ENCODE measurements at regions not wholly inside any gene's neighbourhood (a gene's known extent, or its start where the extent isn't known, plus 50 kb on each side); places are given as distances from the start of the nearest gene placed in this dataset.

GRCh38 chr9:120175031-120175430 is 404.9 kb downstream of the CDK5RAP2 start:
- no peak overlapping the region for H3K4me3 ChIP-seq (ENCODE audit: low read length)
- no peaks in the 10 kb centered on the region for H3K36me3 ChIP-seq (ENCODE audit: insufficient read depth, low read length)
- no peaks in the 10 kb centered on the region for H3K4me1 ChIP-seq (ENCODE audit: control insufficient read depth, insufficient read depth, low read length)
- H3K9ac ChIP-seq (ENCODE audit: low read depth, low read length), result no peak overlapping the region
- H3K4me2 ChIP-seq (ENCODE audit: low read length), result no peak overlapping the region
- H3K27me3 ChIP-seq (ENCODE audit: control insufficient read depth, insufficient read depth, low read length), result no peaks in the 10 kb centered on the region
- no peaks in the 10 kb centered on the region for H3K9me3 ChIP-seq (replicated peaks; ENCODE audit: low read length)

DNA sequence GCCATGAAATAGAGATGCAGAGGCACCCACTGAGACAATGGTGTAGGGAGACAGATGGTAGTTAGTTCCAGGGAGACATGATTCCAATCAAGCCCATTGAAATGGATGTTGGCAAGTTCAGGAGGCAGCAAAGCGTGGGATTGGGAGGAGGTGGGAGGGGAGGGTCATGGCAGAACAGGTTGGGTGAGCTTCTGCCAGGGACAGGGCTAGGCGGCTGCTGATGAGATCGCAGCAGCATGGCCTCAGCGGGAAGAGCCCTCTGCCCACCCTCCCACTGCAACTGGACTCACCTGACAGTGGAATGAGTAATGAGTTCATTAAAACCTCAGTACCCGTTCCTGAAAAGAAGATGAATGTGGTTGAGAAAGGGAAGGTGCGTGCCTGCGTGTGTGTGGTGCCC is 418.2 kb downstream of the CDK5RAP2 start:
- no peaks in the 10 kb centered on the region for H3K4me1 ChIP-seq (ENCODE audit: control insufficient read depth, insufficient read depth, low read length)
- H3K36me3 ChIP-seq (ENCODE audit: insufficient read depth, low read length), result no peaks in the 10 kb centered on the region
- H3K27me3 ChIP-seq (ENCODE audit: control insufficient read depth, insufficient read depth, low read length), result no peaks in the 10 kb centered on the region
- H3K4me2 ChIP-seq (ENCODE audit: low read length), result no peak overlapping the region
- no peak overlapping the region for H3K9ac ChIP-seq (ENCODE audit: low read depth, low read length)
- no peak overlapping the region for H3K4me3 ChIP-seq (ENCODE audit: low read length)
- H3K9me3 ChIP-seq (replicated peaks; ENCODE audit: low read length), result no peaks in the 10 kb centered on the region

DNA sequence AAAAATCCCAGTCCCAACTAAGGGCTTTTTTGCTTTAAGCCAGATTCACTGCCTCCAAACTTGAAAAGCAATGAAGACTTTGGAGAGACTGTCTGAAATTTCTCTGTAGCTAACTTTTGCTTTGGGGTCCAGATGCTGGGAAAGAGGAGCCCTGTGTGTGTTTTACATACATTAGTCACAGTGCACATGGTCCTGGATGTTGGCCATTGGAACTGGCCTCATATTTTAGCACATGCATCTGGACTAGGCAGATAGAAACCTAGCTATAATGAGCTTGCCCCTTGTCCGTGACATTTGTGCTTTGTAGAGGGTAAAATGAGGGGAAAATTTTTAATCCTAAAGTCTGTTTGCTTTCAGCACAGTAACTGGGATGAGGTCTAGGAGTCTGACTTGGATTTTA is 421.7 kb downstream of the CDK5RAP2 start:
- Histone ChIP-seq H3K9me3 (replicated peaks; ENCODE audit: low read length) (no peaks in the 10 kb centered on the region), H3K9ac (ENCODE audit: low read depth, low read length) (no peak overlapping the region), H3K4me1 (ENCODE audit: control insufficient read depth, insufficient read depth, low read length) (no peaks in the 10 kb centered on the region), H3K4me2 (ENCODE audit: low read length) (no peak overlapping the region), H3K4me3 (ENCODE audit: low read length) (no peak overlapping the region), H3K27me3 (ENCODE audit: control insufficient read depth, insufficient read depth, low read length) (no peaks in the 10 kb centered on the region), H3K36me3 (ENCODE audit: insufficient read depth, low read length) (no peaks in the 10 kb centered on the region)

- H3K9ac ChIP-seq (ENCODE audit: low read depth, low read length), result no peak overlapping the region
- H3K36me3 ChIP-seq (ENCODE audit: insufficient read depth, low read length), result no peaks in the 10 kb centered on the region
- no peaks in the 10 kb centered on the region for H3K9me3 ChIP-seq (replicated peaks; ENCODE audit: low read length)
- no peaks in the 10 kb centered on the region for H3K27me3 ChIP-seq (ENCODE audit: control insufficient read depth, insufficient read depth, low read length)
- no peak overlapping the region for H3K4me3 ChIP-seq (ENCODE audit: low read length)
- no peaks in the 10 kb centered on the region for H3K4me1 ChIP-seq (ENCODE audit: control insufficient read depth, insufficient read depth, low read length)
- no peak overlapping the region for H3K4me2 ChIP-seq (ENCODE audit: low read length)
Measured at GRCh38 chr9:120156376-120156775, 423.6 kb downstream of the CDK5RAP2 start.

DNA sequence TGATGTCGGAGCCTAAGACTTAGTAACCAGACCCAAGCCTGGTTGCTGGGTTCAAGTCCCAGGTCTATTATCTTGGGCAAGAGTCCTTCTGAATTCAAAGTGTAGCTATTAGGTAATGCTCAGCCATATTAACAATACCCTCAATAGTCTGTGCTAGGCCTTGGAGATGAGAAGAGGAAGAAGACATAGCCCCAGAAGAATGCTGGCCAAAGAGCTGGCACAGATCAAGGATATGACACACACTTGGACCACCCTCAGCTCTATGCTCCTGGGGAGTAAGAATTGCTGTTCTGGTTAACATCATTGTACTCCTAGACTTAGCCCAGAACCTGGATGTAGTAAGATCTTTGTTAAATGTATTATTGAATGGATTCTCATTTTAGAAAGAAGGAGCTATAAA is 426.7 kb downstream of the CDK5RAP2 start:
- H3K9ac ChIP-seq (ENCODE audit: low read depth, low read length), result no peak overlapping the region
- H3K4me2 ChIP-seq (ENCODE audit: low read length), result no peak overlapping the region
- H3K9me3 ChIP-seq (replicated peaks; ENCODE audit: low read length), result no peaks in the 10 kb centered on the region
- no peak overlapping the region for H3K4me3 ChIP-seq (ENCODE audit: low read length)
- H3K36me3 ChIP-seq (ENCODE audit: insufficient read depth, low read length), result no peaks in the 10 kb centered on the region
- no peaks in the 10 kb centered on the region for H3K4me1 ChIP-seq (ENCODE audit: control insufficient read depth, insufficient read depth, low read length)
- no peaks in the 10 kb centered on the region for H3K27me3 ChIP-seq (ENCODE audit: control insufficient read depth, insufficient read depth, low read length)

- no peak overlapping the region for H3K9ac ChIP-seq (ENCODE audit: low read depth, low read length)
Measured at GRCh38 chr9:120152295-120152694, 427.7 kb downstream of the CDK5RAP2 start.

DNA sequence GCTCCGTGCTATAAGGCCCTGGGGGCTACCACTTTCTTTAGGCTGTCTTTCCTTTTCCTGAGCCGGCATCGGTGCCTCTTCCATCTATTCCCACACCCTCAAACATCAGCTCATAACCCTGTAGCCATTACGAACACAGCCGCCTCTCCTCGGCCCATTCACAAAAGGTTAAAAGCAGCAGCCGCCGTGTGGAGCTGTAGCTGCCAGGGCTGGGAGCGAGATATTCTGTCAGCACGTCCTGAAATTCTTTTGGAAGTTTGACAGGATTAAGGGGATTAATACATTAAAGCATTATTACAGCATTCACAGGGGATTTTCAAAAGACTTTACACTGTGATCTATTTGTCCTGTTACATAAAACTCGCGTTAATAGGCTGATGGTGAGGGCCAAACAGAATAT is 428.2 kb downstream of the CDK5RAP2 start:
- Histone ChIP-seq H3K27me3 (ENCODE audit: control insufficient read depth, insufficient read depth, low read length) (no peaks in the 10 kb centered on the region), H3K9ac (ENCODE audit: low read depth, low read length) (no peak overlapping the region), H3K9me3 (replicated peaks; ENCODE audit: low read length) (no peaks in the 10 kb centered on the region), H3K4me3 (ENCODE audit: low read length) (no peak overlapping the region), H3K4me1 (ENCODE audit: control insufficient read depth, insufficient read depth, low read length) (no peaks in the 10 kb centered on the region), H3K4me2 (ENCODE audit: low read length) (no peak overlapping the region), H3K36me3 (ENCODE audit: insufficient read depth, low read length) (no peaks in the 10 kb centered on the region)

More at GRCh38 chr9:120152295-120152694, 427.7 kb downstream of the CDK5RAP2 start:
- no peaks in the 10 kb centered on the region for H3K27me3 ChIP-seq (ENCODE audit: control insufficient read depth, insufficient read depth, low read length)
- H3K4me3 ChIP-seq (ENCODE audit: low read length), result no peak overlapping the region
- no peaks in the 10 kb centered on the region for H3K36me3 ChIP-seq (ENCODE audit: insufficient read depth, low read length)
- no peaks in the 10 kb centered on the region for H3K9me3 ChIP-seq (replicated peaks; ENCODE audit: low read length)
- H3K4me2 ChIP-seq (ENCODE audit: low read length), result no peak overlapping the region
- no peaks in the 10 kb centered on the region for H3K4me1 ChIP-seq (ENCODE audit: control insufficient read depth, insufficient read depth, low read length)

DNA sequence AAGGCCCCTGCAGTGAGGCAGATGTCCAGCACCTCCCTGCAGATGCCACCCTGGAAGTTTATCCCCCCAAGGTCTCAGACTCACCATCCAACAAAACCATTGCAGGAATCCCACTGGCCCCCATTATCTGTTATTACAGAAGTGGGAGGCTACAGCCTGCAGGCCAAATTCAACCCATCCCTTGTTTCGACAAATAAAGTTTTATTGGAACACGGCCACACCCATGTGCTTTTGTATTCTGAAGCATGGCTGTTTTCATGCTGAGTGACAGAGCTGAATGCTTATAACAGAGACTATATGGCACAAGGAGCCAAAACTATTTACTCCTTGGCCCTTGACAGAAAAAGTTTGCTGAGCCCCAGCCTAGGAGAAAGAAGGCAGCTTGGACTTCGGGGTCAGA is 428.8 kb downstream of the CDK5RAP2 start:
- H3K4me2 ChIP-seq (ENCODE audit: low read length), result no peak overlapping the region
- H3K4me3 ChIP-seq (ENCODE audit: low read length), result no peak overlapping the region
- no peaks in the 10 kb centered on the region for H3K36me3 ChIP-seq (ENCODE audit: insufficient read depth, low read length)
- H3K4me1 ChIP-seq (ENCODE audit: control insufficient read depth, insufficient read depth, low read length), result no peaks in the 10 kb centered on the region
- no peak overlapping the region for H3K9ac ChIP-seq (ENCODE audit: low read depth, low read length)
- no peaks in the 10 kb centered on the region for H3K9me3 ChIP-seq (replicated peaks; ENCODE audit: low read length)
- no peaks in the 10 kb centered on the region for H3K27me3 ChIP-seq (ENCODE audit: control insufficient read depth, insufficient read depth, low read length)

GRCh38 chr9:120138955-120139354 is 441.0 kb downstream of the CDK5RAP2 start:
- Histone ChIP-seq H3K9me3 (replicated peaks; ENCODE audit: low read length) (no peaks in the 10 kb centered on the region), H3K36me3 (ENCODE audit: insufficient read depth, low read length) (no peaks in the 10 kb centered on the region), H3K27me3 (ENCODE audit: control insufficient read depth, insufficient read depth, low read length) (no peaks in the 10 kb centered on the region)

GRCh38 chr9:120137186-120137840 is 442.7 kb downstream of the CDK5RAP2 start:
- H3K4me2 ChIP-seq (ENCODE audit: low read length), result no peak overlapping the region
- H3K27me3 ChIP-seq (ENCODE audit: control insufficient read depth, insufficient read depth, low read length), result no peaks in the 10 kb centered on the region
- no peaks in the 10 kb centered on the region for H3K36me3 ChIP-seq (ENCODE audit: insufficient read depth, low read length)
- no peak overlapping the region for H3K9ac ChIP-seq (ENCODE audit: low read depth, low read length)
- H3K4me1 ChIP-seq (ENCODE audit: control insufficient read depth, insufficient read depth, low read length), result no peaks in the 10 kb centered on the region
- no peak overlapping the region for H3K4me3 ChIP-seq (ENCODE audit: low read length)
- H3K9me3 ChIP-seq (replicated peaks; ENCODE audit: low read length), result no peaks in the 10 kb centered on the region

More at GRCh38 chr9:120138955-120139354, 441.0 kb downstream of the CDK5RAP2 start:
- Histone ChIP-seq H3K9ac (ENCODE audit: low read depth, low read length) (no peak overlapping the region), H3K4me3 (ENCODE audit: low read length) (no peak overlapping the region), H3K4me1 (ENCODE audit: control insufficient read depth, insufficient read depth, low read length) (no peaks in the 10 kb centered on the region), H3K4me2 (ENCODE audit: low read length) (no peak overlapping the region)

DNA sequence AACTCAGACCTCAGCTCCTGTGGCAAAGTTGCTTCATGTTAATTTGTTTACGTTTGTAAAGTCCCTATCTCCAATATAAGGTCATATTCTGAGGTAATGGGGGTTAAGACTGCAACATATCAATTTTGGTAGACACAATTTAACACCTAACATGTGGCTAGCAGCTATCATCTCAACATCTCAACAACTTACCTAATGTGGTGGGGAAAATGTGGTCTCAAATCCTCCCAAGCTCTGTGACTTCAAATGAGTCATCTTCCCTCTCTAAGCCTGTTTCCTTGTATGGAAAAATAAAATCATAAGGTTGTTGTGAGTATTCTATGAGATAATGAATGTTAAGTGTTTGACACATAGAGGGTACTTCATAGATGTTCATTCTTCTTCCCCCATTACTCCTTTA is 443.3 kb downstream of the CDK5RAP2 start:
- H3K9ac ChIP-seq (ENCODE audit: low read depth, low read length), result no peak overlapping the region
- no peaks in the 10 kb centered on the region for H3K27me3 ChIP-seq (ENCODE audit: control insufficient read depth, insufficient read depth, low read length)
- no peak overlapping the region for H3K4me3 ChIP-seq (ENCODE audit: low read length)
- no peaks in the 10 kb centered on the region for H3K36me3 ChIP-seq (ENCODE audit: insufficient read depth, low read length)
- H3K9me3 ChIP-seq (replicated peaks; ENCODE audit: low read length), result no peaks in the 10 kb centered on the region
- no peaks in the 10 kb centered on the region for H3K4me1 ChIP-seq (ENCODE audit: control insufficient read depth, insufficient read depth, low read length)
- H3K4me2 ChIP-seq (ENCODE audit: low read length), result no peak overlapping the region

GRCh38 chr9:120117081-120117480 is 462.9 kb downstream of the CDK5RAP2 start:
- Histone ChIP-seq H3K9ac (ENCODE audit: low read depth, low read length) (no peak overlapping the region), H3K9me3 (replicated peaks; ENCODE audit: low read length) (no peaks in the 10 kb centered on the region), H3K27me3 (ENCODE audit: control insufficient read depth, insufficient read depth, low read length) (no peaks in the 10 kb centered on the region), H3K36me3 (ENCODE audit: insufficient read depth, low read length) (no peaks in the 10 kb centered on the region), H3K4me3 (ENCODE audit: low read length) (no peak overlapping the region), H3K4me1 (ENCODE audit: control insufficient read depth, insufficient read depth, low read length) (no peaks in the 10 kb centered on the region), H3K4me2 (ENCODE audit: low read length) (no peak overlapping the region)

Measured in skeletal muscle satellite cell (primary cell).